ENCODE measurements at regions not wholly inside any gene's neighbourhood (a gene's known extent, or its start where the extent isn't known, plus 50 kb on each side); places are given as distances from the start of the nearest gene placed in this dataset.

DNA sequence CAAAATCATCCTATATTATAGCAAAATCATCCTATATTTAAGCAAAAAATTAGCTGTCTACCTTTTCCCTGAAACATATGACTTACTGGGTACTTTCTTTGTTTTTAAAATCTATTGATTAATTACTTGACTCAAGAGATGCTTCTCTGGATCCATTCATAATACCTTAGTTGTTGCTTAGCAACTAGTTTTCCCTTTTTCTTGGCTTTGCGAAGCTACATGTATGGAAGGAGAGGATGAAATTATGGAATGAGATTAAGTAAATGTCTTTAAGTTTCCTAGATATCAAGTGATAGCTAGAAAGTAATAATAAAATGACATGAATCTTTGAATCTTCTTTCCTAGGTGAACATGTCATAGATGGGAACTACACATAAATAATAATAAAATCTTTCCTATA, 1033.2 kb upstream of the FAM98A start:
- TF ChIP-seq, protein P1, sequence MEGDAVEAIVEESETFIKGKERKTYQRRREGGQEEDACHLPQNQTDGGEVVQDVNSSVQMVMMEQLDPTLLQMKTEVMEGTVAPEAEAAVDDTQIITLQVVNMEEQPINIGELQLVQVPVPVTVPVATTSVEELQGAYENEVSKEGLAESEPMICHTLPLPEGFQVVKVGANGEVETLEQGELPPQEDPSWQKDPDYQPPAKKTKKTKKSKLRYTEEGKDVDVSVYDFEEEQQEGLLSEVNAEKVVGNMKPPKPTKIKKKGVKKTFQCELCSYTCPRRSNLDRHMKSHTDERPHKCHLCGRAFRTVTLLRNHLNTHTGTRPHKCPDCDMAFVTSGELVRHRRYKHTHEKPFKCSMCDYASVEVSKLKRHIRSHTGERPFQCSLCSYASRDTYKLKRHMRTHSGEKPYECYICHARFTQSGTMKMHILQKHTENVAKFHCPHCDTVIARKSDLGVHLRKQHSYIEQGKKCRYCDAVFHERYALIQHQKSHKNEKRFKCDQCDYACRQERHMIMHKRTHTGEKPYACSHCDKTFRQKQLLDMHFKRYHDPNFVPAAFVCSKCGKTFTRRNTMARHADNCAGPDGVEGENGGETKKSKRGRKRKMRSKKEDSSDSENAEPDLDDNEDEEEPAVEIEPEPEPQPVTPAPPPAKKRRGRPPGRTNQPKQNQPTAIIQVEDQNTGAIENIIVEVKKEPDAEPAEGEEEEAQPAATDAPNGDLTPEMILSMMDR (IDR thresholded peaks at IDR 0.05; ENCODE audit: low read depth, low read length, poor library complexity, severe bottlenecking): no peak
- TF ChIP-seq EZH2phosphoT487 (IDR thresholded peaks at IDR 0.05; ENCODE audit: borderline replicate concordance, low read length): no peak
